Stimulated activated naive CD8-positive, alpha-beta T cell treated with anti-CD3 and anti-CD28 coated beads, Interleukin-15, amount 100 ng/mL, for 72 hours (primary cell): ENCODE measurements at regions not wholly inside any gene's neighbourhood (a gene's known extent, or its start where the extent isn't known, plus 50 kb on each side); places are given as distances from the start of the nearest gene placed in this dataset.
A peak's percentile ranks its signal among the peaks of the same experiment; 100 is the strongest.

Source experiments
- ATAC-seq: fragments of 150-1000 bp; cut with Tn5 transposase; 2 replicates; pipeline ENCODE4 v1.10.0; 2021; ENCODE audit warnings: mild to moderate bottlenecking, moderate library complexity
- DNase-seq, 2 donors: peaks; one replicate each; pipeline ENCODE4 v3.0.0; 2021 to 2022
- H3K27ac Mint-ChIP-seq, 2 donors: one replicate each; pipeline ENCODE4 v1.8.0; 2022; ENCODE audit warnings: mild to moderate bottlenecking in 2 of 2, mixed read lengths in 2 of 2, moderate library complexity in 2 of 2
- H3K27me3 Mint-ChIP-seq: one replicate; pipeline ENCODE4 v1.8.0; 2022; ENCODE audit warnings: mixed read lengths
- H3K4me1 Mint-ChIP-seq: one replicate; pipeline ENCODE4 v1.8.0; 2022; ENCODE audit warnings: mild to moderate bottlenecking, mixed read lengths
- H3K4me3 Mint-ChIP-seq, 2 donors: one replicate each; pipeline ENCODE4 v1.8.0; 2022; ENCODE audit warnings: mild to moderate bottlenecking in 2 of 2, mixed read lengths in 2 of 2, moderate library complexity in 1 of 2
- H3K9me3 Mint-ChIP-seq, 2 donors: one replicate each; pipeline ENCODE4 v1.8.0; 2022; ENCODE audit warnings: mixed read lengths in 2 of 2

GRCh38 chr7:7044806-7045205 lies 137.5 kb upstream of the C1GALT1 start:
- DNase-seq (no peak), ATAC-seq (no peak)
- peaks cover 0 to 14% of the 10 kb centered on the region in 2 donors for H3K9me3 Mint-ChIP-seq
- no peaks in the 10 kb centered on the region for H3K4me1 Mint-ChIP-seq
- H3K27me3 Mint-ChIP-seq, result no peaks in the 10 kb centered on the region
- no peak overlapping the region for H3K4me3 Mint-ChIP-seq
- no peak overlapping the region for H3K27ac Mint-ChIP-seq

- H3K27me3 Mint-ChIP-seq, result no peaks in the 10 kb centered on the region
- ATAC-seq (no peak), DNase-seq (no peak)
- H3K4me3 Mint-ChIP-seq, result no peak overlapping the region
- peaks cover 0 to 14% of the 10 kb centered on the region in 2 donors for H3K9me3 Mint-ChIP-seq
- H3K4me1 Mint-ChIP-seq, result no peaks in the 10 kb centered on the region
- H3K27ac Mint-ChIP-seq, result no peak overlapping the region
Measured at GRCh38 chr7:7048213-7048612, 134.1 kb upstream of the C1GALT1 start.

GRCh38 chr7:7051206-7051877 lies 131.0 kb upstream of the C1GALT1 start:
- Mint-ChIP-seq H3K9me3 (peaks cover 0 to 14% of the 10 kb centered on the region in 2 donors), H3K27me3 (no peaks in the 10 kb centered on the region), H3K4me1 (no peaks in the 10 kb centered on the region), H3K4me3 (no peak overlapping the region), H3K27ac (peak overlapping the region in 1 of 2 donors; percentile 53)
- DNase-seq (no peak), ATAC-seq (no peak)

GRCh38 chr7:7054252-7054830 lies 128.0 kb upstream of the C1GALT1 start:
- no peak overlapping the region for H3K27ac Mint-ChIP-seq
- H3K27me3 Mint-ChIP-seq, result no peaks in the 10 kb centered on the region
- ATAC-seq (no peak), DNase-seq (no peak)
- H3K4me3 Mint-ChIP-seq, result no peak overlapping the region
- no peaks in the 10 kb centered on the region for H3K4me1 Mint-ChIP-seq
- peaks cover 0 to under 1% of the 10 kb centered on the region in 2 donors for H3K9me3 Mint-ChIP-seq

- DNase-seq (no peak), ATAC-seq (no peak)
- Mint-ChIP-seq H3K27ac (no peak overlapping the region), H3K27me3 (no peaks in the 10 kb centered on the region), H3K9me3 (peaks cover 0 to 1% of the 10 kb centered on the region in 2 donors), H3K4me3 (no peak overlapping the region), H3K4me1 (no peaks in the 10 kb centered on the region)
Measured at GRCh38 chr7:7060828-7061599, 121.3 kb upstream of the C1GALT1 start.

- Mint-ChIP-seq H3K9me3 (peaks cover 0 to 3% of the 10 kb centered on the region in 2 donors), H3K4me3 (no peak overlapping the region), H3K27ac (no peak overlapping the region), H3K4me1 (no peaks in the 10 kb centered on the region), H3K27me3 (no peaks in the 10 kb centered on the region)
- ATAC-seq, result no peak
- no peak for DNase-seq
Measured at GRCh38 chr7:7077945-7078344, 104.4 kb upstream of the C1GALT1 start.

- no peak overlapping the region for H3K4me3 Mint-ChIP-seq
- no peaks in the 10 kb centered on the region for H3K4me1 Mint-ChIP-seq
- no peaks in the 10 kb centered on the region for H3K27me3 Mint-ChIP-seq
- DNase-seq (no peak), ATAC-seq (no peak)
- H3K27ac Mint-ChIP-seq, result no peak overlapping the region
- H3K9me3 Mint-ChIP-seq, result no peaks in the 10 kb centered on the region
Measured at GRCh38 chr7:7080802-7081201, 101.5 kb upstream of the C1GALT1 start.

- H3K4me3 Mint-ChIP-seq, result no peak overlapping the region
- peaks cover 12% of the 10 kb centered on the region for H3K27me3 Mint-ChIP-seq
- DNase-seq (no peak), ATAC-seq (no peak)
- H3K27ac Mint-ChIP-seq, result no peak overlapping the region
- peaks cover 11 to 25% of the 10 kb centered on the region in 2 donors for H3K9me3 Mint-ChIP-seq
- no peaks in the 10 kb centered on the region for H3K4me1 Mint-ChIP-seq
Measured at GRCh38 chr7:7090460-7090859, 91.9 kb upstream of the C1GALT1 start.

- no peak overlapping the region for H3K27ac Mint-ChIP-seq
- peaks cover 4% of the 10 kb centered on the region for H3K4me1 Mint-ChIP-seq
- no peaks in the 10 kb centered on the region for H3K27me3 Mint-ChIP-seq
Measured at GRCh38 chr7:7098280-7098818, 84.0 kb upstream of the C1GALT1 start.

GRCh38 chr7:7099584-7100014 lies 82.7 kb upstream of the C1GALT1 start:
- H3K27ac Mint-ChIP-seq, result no peak overlapping the region
- H3K9me3 Mint-ChIP-seq, result no peaks in the 10 kb centered on the region
- H3K27me3 Mint-ChIP-seq, result no peaks in the 10 kb centered on the region

More at GRCh38 chr7:7098280-7098818, 84.0 kb upstream of the C1GALT1 start:
- DNase-seq (no peak), ATAC-seq (no peak)
- H3K4me3 Mint-ChIP-seq, result no peak overlapping the region
- no peaks in the 10 kb centered on the region for H3K9me3 Mint-ChIP-seq

GRCh38 chr7:7100432-7100849 lies 81.9 kb upstream of the C1GALT1 start:
- Mint-ChIP-seq H3K9me3 (no peaks in the 10 kb centered on the region), H3K27me3 (no peaks in the 10 kb centered on the region), H3K27ac (no peak overlapping the region), H3K4me1 (peaks cover 20% of the 10 kb centered on the region), H3K4me3 (no peak overlapping the region)
- ATAC-seq, result no peak
- no peak for DNase-seq

More at GRCh38 chr7:7099584-7100014, 82.7 kb upstream of the C1GALT1 start:
- Mint-ChIP-seq H3K4me3 (no peak overlapping the region), H3K4me1 (peaks cover 12% of the 10 kb centered on the region)
- ATAC-seq (no peak), DNase-seq (no peak)

GRCh38 chr7:7102906-7103305 lies 79.4 kb upstream of the C1GALT1 start:
- H3K9me3 Mint-ChIP-seq, result peaks cover 0 to 4% of the 10 kb centered on the region in 2 donors
- H3K27ac Mint-ChIP-seq, result no peak overlapping the region
- ATAC-seq, result no peak
- H3K4me3 Mint-ChIP-seq, result no peak overlapping the region
- no peak for DNase-seq
- no peaks in the 10 kb centered on the region for H3K27me3 Mint-ChIP-seq
- H3K4me1 Mint-ChIP-seq, result peaks cover 23% of the 10 kb centered on the region

- Mint-ChIP-seq H3K4me3 (no peak overlapping the region), H3K4me1 (peaks cover 23% of the 10 kb centered on the region), H3K27me3 (no peaks in the 10 kb centered on the region), H3K27ac (no peak overlapping the region), H3K9me3 (peaks cover 0 to 4% of the 10 kb centered on the region in 2 donors)
- ATAC-seq (peak; percentile 67), DNase-seq (no peak)
Measured at GRCh38 chr7:7103343-7104313, 78.7 kb upstream of the C1GALT1 start.

GRCh38 chr7:7104314-7104698 lies 78.0 kb upstream of the C1GALT1 start:
- Mint-ChIP-seq H3K27me3 (no peaks in the 10 kb centered on the region), H3K4me1 (peaks cover 23% of the 10 kb centered on the region), H3K4me3 (no peak overlapping the region), H3K9me3 (peaks cover 0 to 4% of the 10 kb centered on the region in 2 donors), H3K27ac (no peak overlapping the region)
- DNase-seq (no peak), ATAC-seq (no peak)

- no peak for DNase-seq
- Mint-ChIP-seq H3K27ac (no peak overlapping the region), H3K4me3 (peak overlapping the region in 1 of 2 donors; percentile 18), H3K4me1 (peaks cover 23% of the 10 kb centered on the region), H3K9me3 (peaks cover 0 to 4% of the 10 kb centered on the region in 2 donors), H3K27me3 (no peaks in the 10 kb centered on the region)
- ATAC-seq, result no peak
Measured at GRCh38 chr7:7104971-7105370, 77.4 kb upstream of the C1GALT1 start.
